Endodermal cell (in vitro differentiated cells): ENCODE measurements at regions not wholly inside any gene's neighbourhood (a gene's known extent, or its start where the extent isn't known, plus 50 kb on each side); places are given as distances from the start of the nearest gene placed in this dataset.
"Not testable (repeated sequence)": the region's sequence is repeated elsewhere in the genome, so short reads cannot be mapped to it uniquely, and the experiment has no call there.

Source experiments
- DNase-seq: peaks from one replicate; pipeline ENCODE4 v3.0.0-alpha.2; 2017
- H3K27ac ChIP-seq: 2 replicates; pipeline ENCODE4 v1.5.1; 2013; ENCODE audit warnings: mild to moderate bottlenecking, low read depth, low read length, moderate library complexity
- H3K27me3 ChIP-seq: 2 replicates; pipeline ENCODE4 v1.6.1; 2013; ENCODE audit warnings: mild to moderate bottlenecking, low read length, moderate library complexity; ENCODE audit not compliant: insufficient read depth, control insufficient read depth, poor library complexity, severe bottlenecking
- H3K36me3 ChIP-seq: 2 replicates; pipeline ENCODE4 v1.7.0; 2013; ENCODE audit warnings: mild to moderate bottlenecking, low read length, moderate library complexity; ENCODE audit not compliant: control insufficient read depth, insufficient read depth
- H3K4me1 ChIP-seq: one replicate; pipeline ENCODE4 v1.7.0; 2013; ENCODE audit warnings: low read length; ENCODE audit not compliant: control insufficient read depth, insufficient read depth
- H3K4me3 ChIP-seq: 2 replicates; pipeline ENCODE4 v1.5.1; 2013; ENCODE audit warnings: mild to moderate bottlenecking, low read length, moderate library complexity
- H3K9ac ChIP-seq: 2 replicates; pipeline ENCODE4 v1.6.1; 2013; ENCODE audit warnings: mild to moderate bottlenecking, low read length, moderate library complexity; ENCODE audit not compliant: poor library complexity, severe bottlenecking; ENCODE audit errors: extremely low read depth
- H3K9me3 ChIP-seq: 2 replicates; pipeline ENCODE4 v1.6.1; 2013; ENCODE audit warnings: mild to moderate bottlenecking, low read length, moderate library complexity; ENCODE audit not compliant: control insufficient read depth
- H3K27ac Mint-ChIP-seq: 2 replicates; pipeline ENCODE4 v1.8.0; 2020; ENCODE audit warnings: mixed read lengths
- H3K27me3 Mint-ChIP-seq: 2 replicates; pipeline ENCODE4 v1.8.0; 2021; ENCODE audit warnings: mild to moderate bottlenecking, mixed read lengths; ENCODE audit not compliant: insufficient read depth
- H3K36me3 Mint-ChIP-seq: 2 replicates; pipeline ENCODE4 v1.8.0; 2020; ENCODE audit warnings: low read depth, mixed read lengths
- H3K4me1 Mint-ChIP-seq: 2 replicates; pipeline ENCODE4 v1.8.0; 2020; ENCODE audit warnings: mixed read lengths
- H3K4me3 Mint-ChIP-seq: 2 replicates; pipeline ENCODE4 v1.8.0; 2020; ENCODE audit warnings: mild to moderate bottlenecking, moderate library complexity, mixed read lengths
- H3K9me3 Mint-ChIP-seq: 2 replicates; pipeline ENCODE4 v1.8.0; 2020; ENCODE audit warnings: mild to moderate bottlenecking, mixed read lengths
- WGBS, 2 experiments: methylation state at CpG; one replicate each; pipeline versions ENCODE4 v1.1.5 to v1.1.7; 2013; ENCODE audit warnings: missing lambda C conversion rate in 2 of 2, mixed read lengths in 1 of 2; ENCODE audit not compliant: insufficient coverage in 1 of 2, insufficient read length in 1 of 2; 5-methylcytosine and 5-hydroxymethylcytosine counted together
- TF ChIP-seq, protein P1 (sequence below): fragments of 200-600 bp; sonication (generic); conservative IDR thresholded peaks from 2 replicates; pipeline ENCODE4 v1.5.0; 2021; ENCODE audit warnings: antibody characterized with exemption, mild to moderate bottlenecking

DNA sequence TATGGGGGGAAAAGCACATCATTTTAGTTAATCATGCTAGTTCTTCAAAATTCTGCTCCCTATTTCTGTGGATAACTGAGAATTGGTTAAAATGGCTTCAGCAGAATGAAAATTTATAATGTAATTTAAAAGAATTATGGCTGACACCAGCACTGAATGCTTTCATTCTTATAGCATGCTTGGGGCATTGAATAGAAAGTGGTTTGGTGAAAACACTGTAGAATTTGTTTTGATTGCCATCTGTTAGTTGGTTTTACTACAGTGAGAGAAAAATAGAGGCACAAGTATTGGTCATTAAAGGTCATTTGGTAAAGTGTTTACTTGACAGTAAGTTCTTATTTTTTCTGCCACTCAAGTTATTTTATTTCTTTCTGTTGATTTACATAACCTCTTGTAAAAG, 70.8 kb downstream of the PRORP start:
- no peak overlapping the region for H3K27ac ChIP-seq
- H3K27me3 ChIP-seq: no peaks in the 10 kb centered on the region
- no peak overlapping the region for H3K27ac Mint-ChIP-seq
- TF ChIP-seq, protein P1, sequence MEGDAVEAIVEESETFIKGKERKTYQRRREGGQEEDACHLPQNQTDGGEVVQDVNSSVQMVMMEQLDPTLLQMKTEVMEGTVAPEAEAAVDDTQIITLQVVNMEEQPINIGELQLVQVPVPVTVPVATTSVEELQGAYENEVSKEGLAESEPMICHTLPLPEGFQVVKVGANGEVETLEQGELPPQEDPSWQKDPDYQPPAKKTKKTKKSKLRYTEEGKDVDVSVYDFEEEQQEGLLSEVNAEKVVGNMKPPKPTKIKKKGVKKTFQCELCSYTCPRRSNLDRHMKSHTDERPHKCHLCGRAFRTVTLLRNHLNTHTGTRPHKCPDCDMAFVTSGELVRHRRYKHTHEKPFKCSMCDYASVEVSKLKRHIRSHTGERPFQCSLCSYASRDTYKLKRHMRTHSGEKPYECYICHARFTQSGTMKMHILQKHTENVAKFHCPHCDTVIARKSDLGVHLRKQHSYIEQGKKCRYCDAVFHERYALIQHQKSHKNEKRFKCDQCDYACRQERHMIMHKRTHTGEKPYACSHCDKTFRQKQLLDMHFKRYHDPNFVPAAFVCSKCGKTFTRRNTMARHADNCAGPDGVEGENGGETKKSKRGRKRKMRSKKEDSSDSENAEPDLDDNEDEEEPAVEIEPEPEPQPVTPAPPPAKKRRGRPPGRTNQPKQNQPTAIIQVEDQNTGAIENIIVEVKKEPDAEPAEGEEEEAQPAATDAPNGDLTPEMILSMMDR: no peak
- H3K4me3 Mint-ChIP-seq: no peak overlapping the region
- peaks cover 2% of the 10 kb centered on the region for H3K9me3 Mint-ChIP-seq
- H3K4me1 Mint-ChIP-seq: no peaks in the 10 kb centered on the region
- no peak overlapping the region for H3K4me3 ChIP-seq
- H3K9me3 ChIP-seq: peaks cover 6% of the 10 kb centered on the region
- no peak for DNase-seq
- no peak overlapping the region for H3K9ac ChIP-seq
- no peaks in the 10 kb centered on the region for H3K4me1 ChIP-seq
- peaks cover 13% of the 10 kb centered on the region for H3K36me3 Mint-ChIP-seq
- peaks cover 3% of the 10 kb centered on the region for H3K36me3 ChIP-seq
- no peaks in the 10 kb centered on the region for H3K27me3 Mint-ChIP-seq

DNA sequence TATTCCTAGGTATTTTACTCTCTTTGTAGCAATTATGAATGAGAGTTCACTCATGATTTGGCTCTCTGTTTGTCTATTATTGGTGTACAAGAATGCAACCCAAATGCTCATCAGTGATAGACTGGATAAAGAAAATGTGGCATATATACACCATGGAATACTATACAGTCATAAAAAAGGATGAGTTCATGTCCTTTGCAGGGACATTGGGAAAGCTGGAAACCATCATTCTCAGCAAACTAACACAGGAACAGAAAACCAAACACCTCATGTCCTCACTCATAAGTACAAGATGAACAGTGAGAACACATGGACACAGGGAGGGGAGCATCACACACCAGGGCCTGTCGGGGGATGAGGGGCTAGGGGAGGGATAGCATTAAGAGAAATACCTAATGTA, 71.8 kb downstream of the PRORP start:
- H3K4me1 Mint-ChIP-seq, H3K27ac ChIP-seq, H3K27ac Mint-ChIP-seq, H3K27me3 ChIP-seq, H3K4me1 ChIP-seq, DNase-seq, H3K9me3 ChIP-seq, H3K36me3 ChIP-seq, H3K9ac ChIP-seq, H3K27me3 Mint-ChIP-seq, H3K4me3 ChIP-seq, H3K4me3 Mint-ChIP-seq, H3K9me3 Mint-ChIP-seq: not testable (repeated sequence)
- WGBS, 2 experiments: 93 to 100% methylated on average over 1 of the region's 1 CpG
- H3K36me3 Mint-ChIP-seq: peaks cover 12% of the 10 kb centered on the region

DNA sequence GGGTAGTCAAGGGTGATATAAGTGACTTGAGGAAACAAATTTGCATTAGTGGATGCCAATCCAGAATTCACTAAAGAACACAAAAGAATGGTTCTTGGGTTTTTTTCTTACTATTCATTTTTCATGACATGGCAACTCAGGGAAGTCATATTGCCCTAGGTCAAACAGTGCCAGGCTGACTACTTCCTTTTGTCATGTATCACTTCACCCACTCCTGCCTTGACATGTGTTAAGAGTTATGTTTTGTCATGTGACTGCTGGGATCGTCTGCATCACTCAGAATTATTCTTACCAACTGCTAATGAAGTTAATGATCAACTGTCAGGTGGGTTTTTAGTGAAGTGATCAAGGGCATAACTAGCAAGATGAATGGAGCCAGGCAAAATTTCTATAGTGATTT, 74.2 kb downstream of the PRORP start:
- Mint-ChIP-seq H3K27ac (no peak overlapping the region), H3K4me3 (no peak overlapping the region), H3K36me3 (peaks cover 16% of the 10 kb centered on the region), H3K4me1 (no peaks in the 10 kb centered on the region), H3K27me3 (no peaks in the 10 kb centered on the region), H3K9me3 (peaks cover 2% of the 10 kb centered on the region)
- DNase-seq: no peak
- no peak overlapping the region for H3K27ac ChIP-seq
- H3K9ac ChIP-seq: no peak overlapping the region
- H3K4me1 ChIP-seq: no peaks in the 10 kb centered on the region
- 92% methylated on average over 1 of the region's 1 CpG; no CpG with 5 or more reads in 1 of the 2 experiments for WGBS, 2 experiments
- H3K27me3 ChIP-seq: no peaks in the 10 kb centered on the region
- TF ChIP-seq, protein P1: no peak
- H3K9me3 ChIP-seq: peaks cover 6% of the 10 kb centered on the region
- H3K36me3 ChIP-seq: peaks cover 3% of the 10 kb centered on the region
- no peak overlapping the region for H3K4me3 ChIP-seq

DNA sequence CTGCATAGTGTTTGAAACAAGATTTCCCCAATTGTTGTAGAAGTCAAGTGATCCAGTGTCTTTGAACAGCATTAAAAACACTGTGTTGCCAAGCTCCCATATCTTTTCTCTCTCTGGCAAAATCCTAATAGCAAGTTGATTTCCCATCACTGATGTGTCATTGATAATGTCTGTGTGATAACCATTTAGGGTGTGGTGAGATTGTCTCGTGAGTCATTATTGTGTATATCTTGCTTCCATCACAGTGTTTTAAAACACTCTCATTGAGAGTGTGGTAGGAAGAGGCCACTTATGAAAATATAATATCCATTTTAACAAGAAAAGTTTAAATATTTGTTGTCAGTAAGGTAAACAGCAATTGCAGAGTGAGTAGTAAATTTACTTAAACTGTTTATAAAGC, 74.7 kb downstream of the PRORP start:
- H3K36me3 Mint-ChIP-seq: peaks cover 16% of the 10 kb centered on the region
- H3K4me1 Mint-ChIP-seq: no peaks in the 10 kb centered on the region
- Histone ChIP-seq H3K4me3 (no peak overlapping the region), H3K27ac (no peak overlapping the region), H3K4me1 (no peaks in the 10 kb centered on the region), H3K9me3 (peaks cover 6% of the 10 kb centered on the region), H3K27me3 (no peaks in the 10 kb centered on the region), H3K36me3 (peaks cover 1% of the 10 kb centered on the region), H3K9ac (no peak overlapping the region)
- no peak overlapping the region for H3K27ac Mint-ChIP-seq
- H3K9me3 Mint-ChIP-seq: peaks cover 2% of the 10 kb centered on the region
- no peak for DNase-seq
- TF ChIP-seq, protein P1: no peak
- no peak overlapping the region for H3K4me3 Mint-ChIP-seq
- H3K27me3 Mint-ChIP-seq: no peaks in the 10 kb centered on the region
- 83% methylated on average over 1 of the region's 1 CpG; no CpG with 5 or more reads in 1 of the 2 experiments for WGBS, 2 experiments
